GM10266 (cell line): ENCODE measurements at regions not wholly inside any gene's neighbourhood (a gene's known extent, or its start where the extent isn't known, plus 50 kb on each side); places are given as distances from the start of the nearest gene placed in this dataset.

Experiments used
- DNase-seq: peaks from one replicate; pipeline ENCODE4 v3.0.0; 2012; ENCODE audit errors: extremely low spot score
- CTCF ChIP-seq: IDR thresholded peaks from 2 replicates; pipeline ENCODE4 v1.5.1; 2012; ENCODE audit warnings: mild to moderate bottlenecking, low read depth; ENCODE audit not compliant: control insufficient read depth, insufficient read depth; ENCODE audit errors: missing control alignments

- no peak for TF ChIP-seq CTCF
- DNase-seq, result no peak
Measured at GRCh38 chr12:107826276-107826675, 51.8 kb downstream of the ASCL4 start.

GRCh38 chr12:107829271-107829670, 54.8 kb downstream of the ASCL4 start:
- no peak for TF ChIP-seq CTCF

GRCh38 chr12:107832441-107832840, 57.9 kb downstream of the ASCL4 start:
- TF ChIP-seq CTCF, result no peak
- DNase-seq, result no peak

More at GRCh38 chr12:107829271-107829670, 54.8 kb downstream of the ASCL4 start:
- no peak for DNase-seq

- TF ChIP-seq CTCF, result no peak
- no peak for DNase-seq
Measured at GRCh38 chr12:107840186-107840585, 65.7 kb downstream of the ASCL4 start.

GRCh38 chr12:107843351-107844311, 69.1 kb downstream of the ASCL4 start:
- DNase-seq, result no peak
- TF ChIP-seq CTCF, result no peak

GRCh38 chr12:107844312-107844921, 69.9 kb downstream of the ASCL4 start:
- DNase-seq, result no peak
- no peak for TF ChIP-seq CTCF
